ENCODE measurements at regions not wholly inside any gene's neighbourhood (a gene's known extent, or its start where the extent isn't known, plus 50 kb on each side); places are given as distances from the start of the nearest gene placed in this dataset.

DNA sequence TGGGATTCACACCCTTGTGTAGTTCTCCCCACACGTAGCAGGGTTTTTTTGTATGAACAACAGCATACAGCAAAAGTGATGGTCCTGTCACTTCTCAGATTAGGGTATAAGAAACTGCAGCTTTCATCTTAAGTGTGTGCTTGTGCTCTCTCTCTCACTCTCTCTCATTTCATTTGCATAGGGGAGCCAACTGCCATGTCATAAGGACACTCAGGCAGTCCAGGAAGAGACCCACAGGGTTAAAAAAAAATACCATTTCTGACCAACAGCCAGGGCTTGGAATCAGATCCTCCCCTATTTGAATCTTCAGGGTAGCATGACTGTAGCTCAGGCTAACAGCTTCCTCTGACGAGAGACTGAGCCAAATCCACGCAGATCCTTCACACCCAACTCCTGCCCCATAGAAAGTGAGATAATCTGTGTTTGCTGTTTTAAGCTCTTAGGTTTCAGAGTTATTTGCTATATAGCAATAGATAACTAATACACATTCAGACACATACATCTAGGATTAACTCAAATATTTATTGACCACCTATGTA, 331.2 kb downstream of the PAPSS1 start:
- no peaks in the 10 kb centered on the region for H4K20me1 ChIP-seq (replicated peaks; ENCODE audit: control insufficient read depth, insufficient read depth, low read length)
- no peak for FAIRE-seq
- no peaks in the 10 kb centered on the region for H3K79me2 ChIP-seq (ENCODE audit: control insufficient read depth, insufficient read depth, low read length)
- H2AFZ ChIP-seq (ENCODE audit: low read depth, low read length): no peak overlapping the region
- DNase-seq (ENCODE audit: extremely low read depth in 1 of 4, low spot score in 3 of 4): no peak
- ChIA-PET CTCF (ENCODE audit: low intra/inter-chr PET ratio) (no interaction called here), POLR2A (no interaction called here)
- intact Hi-C loops (cut with micrococcal nuclease): no loop called here
- no peak overlapping the region for H3K9ac ChIP-seq (ENCODE audit: insufficient read depth in 1 of 2, low read depth in 2 of 2, low read length in 2 of 2)
- no TSS peak for BruUV-seq (replicated peaks)
- no peak overlapping the region for H3K4me2 ChIP-seq (ENCODE audit: insufficient read depth, low read length)
- TF ChIP-seq NR2C1 (IDR thresholded peaks at IDR 0.05) (no peak), NR2C1 (tag; IDR thresholded peaks at IDR 0.05) (no peak), ZFP30 (CRISPR knock-in tag; IDR thresholded peaks at IDR 0.05; ENCODE audit: borderline replicate concordance) (no peak), BMI1 (IDR thresholded peaks at IDR 0.05; ENCODE audit: low read length) (no peak), ZNF174 (CRISPR knock-in tag; IDR thresholded peaks at IDR 0.05) (no peak), BDP1 (IDR thresholded peaks at IDR 0.05; ENCODE audit: insufficient read depth, insufficient read length) (no peak), ZNF699 (CRISPR knock-in tag; IDR thresholded peaks at IDR 0.05; ENCODE audit: insufficient replicate concordance) (no peak), FOXK2 (conservative IDR thresholded peaks at IDR 0.05 in 1 of 2, IDR thresholded peaks at IDR 0.05 in 1 of 2; ENCODE audit: low read depth in 2 of 2) (no peak), RAD21 (CRISPR knock-in tag; conservative IDR thresholded peaks at IDR 0.05 in 1 of 2, IDR thresholded peaks at IDR 0.05 in 1 of 2) (no peak), KAT8 (IDR thresholded peaks at IDR 0.05; ENCODE audit: low read depth) (no peak), CBX5 (IDR thresholded peaks at IDR 0.05; ENCODE audit: borderline replicate concordance, low read depth) (no peak), NFYB (IDR thresholded peaks at IDR 0.05; ENCODE audit: extremely low read depth, insufficient read length) (no peak), ZNF212 (CRISPR knock-in tag; IDR thresholded peaks at IDR 0.05) (no peak), GABPB1 (CRISPR knock-in tag; IDR thresholded peaks at IDR 0.05) (no peak), ELF2 (CRISPR knock-in tag; IDR thresholded peaks at IDR 0.05) (no peak), NELFE (IDR thresholded peaks at IDR 0.05; ENCODE audit: insufficient read depth, insufficient read length) (no peak), RBFOX2 (IDR thresholded peaks at IDR 0.05; ENCODE audit: low read depth, low read length) (no peak), TGIF2 (CRISPR knock-in tag; IDR thresholded peaks at IDR 0.05) (no peak)
- TF ChIP-seq, protein P1, sequence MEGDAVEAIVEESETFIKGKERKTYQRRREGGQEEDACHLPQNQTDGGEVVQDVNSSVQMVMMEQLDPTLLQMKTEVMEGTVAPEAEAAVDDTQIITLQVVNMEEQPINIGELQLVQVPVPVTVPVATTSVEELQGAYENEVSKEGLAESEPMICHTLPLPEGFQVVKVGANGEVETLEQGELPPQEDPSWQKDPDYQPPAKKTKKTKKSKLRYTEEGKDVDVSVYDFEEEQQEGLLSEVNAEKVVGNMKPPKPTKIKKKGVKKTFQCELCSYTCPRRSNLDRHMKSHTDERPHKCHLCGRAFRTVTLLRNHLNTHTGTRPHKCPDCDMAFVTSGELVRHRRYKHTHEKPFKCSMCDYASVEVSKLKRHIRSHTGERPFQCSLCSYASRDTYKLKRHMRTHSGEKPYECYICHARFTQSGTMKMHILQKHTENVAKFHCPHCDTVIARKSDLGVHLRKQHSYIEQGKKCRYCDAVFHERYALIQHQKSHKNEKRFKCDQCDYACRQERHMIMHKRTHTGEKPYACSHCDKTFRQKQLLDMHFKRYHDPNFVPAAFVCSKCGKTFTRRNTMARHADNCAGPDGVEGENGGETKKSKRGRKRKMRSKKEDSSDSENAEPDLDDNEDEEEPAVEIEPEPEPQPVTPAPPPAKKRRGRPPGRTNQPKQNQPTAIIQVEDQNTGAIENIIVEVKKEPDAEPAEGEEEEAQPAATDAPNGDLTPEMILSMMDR (IDR thresholded peaks at IDR 0.05 in 2 of 3, conservative IDR thresholded peaks at IDR 0.05 in 1 of 3; ENCODE audit: insufficient read depth in 2 of 3, low read depth in 1 of 3, low read length in 3 of 3): no peak
- TF ChIP-seq, protein P2, sequence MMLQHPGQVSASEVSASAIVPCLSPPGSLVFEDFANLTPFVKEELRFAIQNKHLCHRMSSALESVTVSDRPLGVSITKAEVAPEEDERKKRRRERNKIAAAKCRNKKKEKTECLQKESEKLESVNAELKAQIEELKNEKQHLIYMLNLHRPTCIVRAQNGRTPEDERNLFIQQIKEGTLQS (IDR thresholded peaks at IDR 0.05): no peak
- TF ChIP-seq, protein P2 (CRISPR knock-in tag; conservative IDR thresholded peaks at IDR 0.05): no peak
- TF ChIP-seq, protein P3, sequence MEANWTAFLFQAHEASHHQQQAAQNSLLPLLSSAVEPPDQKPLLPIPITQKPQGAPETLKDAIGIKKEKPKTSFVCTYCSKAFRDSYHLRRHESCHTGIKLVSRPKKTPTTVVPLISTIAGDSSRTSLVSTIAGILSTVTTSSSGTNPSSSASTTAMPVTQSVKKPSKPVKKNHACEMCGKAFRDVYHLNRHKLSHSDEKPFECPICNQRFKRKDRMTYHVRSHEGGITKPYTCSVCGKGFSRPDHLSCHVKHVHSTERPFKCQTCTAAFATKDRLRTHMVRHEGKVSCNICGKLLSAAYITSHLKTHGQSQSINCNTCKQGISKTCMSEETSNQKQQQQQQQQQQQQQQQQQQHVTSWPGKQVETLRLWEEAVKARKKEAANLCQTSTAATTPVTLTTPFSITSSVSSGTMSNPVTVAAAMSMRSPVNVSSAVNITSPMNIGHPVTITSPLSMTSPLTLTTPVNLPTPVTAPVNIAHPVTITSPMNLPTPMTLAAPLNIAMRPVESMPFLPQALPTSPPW (CRISPR knock-in tag; IDR thresholded peaks at IDR 0.05): no peak
- in situ Hi-C loops (cut with MboI): no loop called here
- no peak overlapping the region for H3K27ac ChIP-seq (ENCODE audit: extremely low read depth, low read depth, low read length)
- no peak for ATAC-seq
- no peaks in the 10 kb centered on the region for H3K4me1 ChIP-seq (replicated peaks in 1 of 2; ENCODE audit: control insufficient read depth in 2 of 2, insufficient read depth in 2 of 2, low read length in 2 of 2)
- H3K27me3 ChIP-seq (ENCODE audit: control insufficient read depth in 2 of 2, insufficient read depth in 2 of 2, low read length in 2 of 2): no peaks in the 10 kb centered on the region
- H3K9me3 ChIP-seq (replicated peaks; ENCODE audit: control insufficient read depth, insufficient read depth, low read depth, low read length): no peaks in the 10 kb centered on the region
- WGBS (ENCODE audit: insufficient coverage, low coverage, missing lambda C conversion rate): 0% methylated on average over 3 of the region's 3 CpGs
- no peaks in the 10 kb centered on the region for H3K36me3 ChIP-seq (ENCODE audit: control insufficient read depth, insufficient read depth, low read length)
- H3K9me1 ChIP-seq (ENCODE audit: control insufficient read depth, insufficient read depth, low read length): no peaks in the 10 kb centered on the region
- no peak overlapping the region for H3K4me3 ChIP-seq

Measured in K562 (cell line).